ENCODE measurements at regions not wholly inside any gene's neighbourhood (a gene's known extent, or its start where the extent isn't known, plus 50 kb on each side); places are given as distances from the start of the nearest gene placed in this dataset.

DNA sequence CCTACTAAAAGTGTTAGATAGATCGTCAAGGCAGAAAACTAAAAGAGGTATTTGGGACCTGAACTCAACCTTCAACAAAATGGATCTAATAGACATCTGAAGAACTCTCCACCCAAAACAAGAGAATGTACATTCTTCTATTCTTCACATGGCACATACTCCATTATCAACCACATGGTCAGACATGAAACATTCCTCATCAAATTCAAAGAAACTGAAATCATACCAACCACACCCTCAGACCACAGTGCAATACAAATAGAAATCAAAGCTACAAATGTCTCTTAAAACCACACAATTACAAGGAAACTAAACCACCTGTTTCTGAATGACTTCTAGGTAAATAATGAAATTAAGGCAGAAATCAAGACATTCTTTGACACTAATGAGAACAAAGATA, 984.1 kb upstream of the GBE1 start:
- DNase-seq, result no peak
- H3K27me3 ChIP-seq, result no peaks in the 10 kb centered on the region
- no peaks in the 10 kb centered on the region for H3K4me1 ChIP-seq
- no peaks in the 10 kb centered on the region for H3K9me3 ChIP-seq
- no peak overlapping the region for H3K4me3 ChIP-seq
- no peak overlapping the region for H3K27ac ChIP-seq
- no peak for TF ChIP-seq POLR2A (IDR thresholded peaks at IDR 0.05)
- TF ChIP-seq, protein P1, sequence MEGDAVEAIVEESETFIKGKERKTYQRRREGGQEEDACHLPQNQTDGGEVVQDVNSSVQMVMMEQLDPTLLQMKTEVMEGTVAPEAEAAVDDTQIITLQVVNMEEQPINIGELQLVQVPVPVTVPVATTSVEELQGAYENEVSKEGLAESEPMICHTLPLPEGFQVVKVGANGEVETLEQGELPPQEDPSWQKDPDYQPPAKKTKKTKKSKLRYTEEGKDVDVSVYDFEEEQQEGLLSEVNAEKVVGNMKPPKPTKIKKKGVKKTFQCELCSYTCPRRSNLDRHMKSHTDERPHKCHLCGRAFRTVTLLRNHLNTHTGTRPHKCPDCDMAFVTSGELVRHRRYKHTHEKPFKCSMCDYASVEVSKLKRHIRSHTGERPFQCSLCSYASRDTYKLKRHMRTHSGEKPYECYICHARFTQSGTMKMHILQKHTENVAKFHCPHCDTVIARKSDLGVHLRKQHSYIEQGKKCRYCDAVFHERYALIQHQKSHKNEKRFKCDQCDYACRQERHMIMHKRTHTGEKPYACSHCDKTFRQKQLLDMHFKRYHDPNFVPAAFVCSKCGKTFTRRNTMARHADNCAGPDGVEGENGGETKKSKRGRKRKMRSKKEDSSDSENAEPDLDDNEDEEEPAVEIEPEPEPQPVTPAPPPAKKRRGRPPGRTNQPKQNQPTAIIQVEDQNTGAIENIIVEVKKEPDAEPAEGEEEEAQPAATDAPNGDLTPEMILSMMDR (IDR thresholded peaks at IDR 0.05), result no peak
- H3K36me3 ChIP-seq, result no peaks in the 10 kb centered on the region

DNA sequence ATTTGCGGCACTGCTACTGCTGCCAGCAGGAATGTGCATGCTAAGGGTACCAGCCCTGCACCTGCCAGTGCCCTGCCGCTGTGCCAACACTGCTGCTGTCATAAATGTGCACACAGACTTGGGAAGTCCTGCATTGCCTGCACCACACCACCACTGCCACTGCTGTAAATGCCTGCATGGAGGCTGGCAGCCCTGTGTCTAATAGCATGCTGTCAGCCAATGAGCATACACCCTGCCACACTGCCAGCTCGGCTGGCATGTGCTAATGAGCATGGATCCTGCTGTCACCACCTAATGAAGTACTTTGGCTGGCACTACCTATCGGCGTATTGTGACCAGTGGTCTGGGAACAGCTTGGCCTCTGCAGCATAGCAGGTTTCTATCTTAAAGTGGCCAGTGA, 981.8 kb upstream of the GBE1 start:
- no peak overlapping the region for H3K4me3 ChIP-seq
- no peaks in the 10 kb centered on the region for H3K27me3 ChIP-seq
- no peak overlapping the region for H3K27ac ChIP-seq

DNA sequence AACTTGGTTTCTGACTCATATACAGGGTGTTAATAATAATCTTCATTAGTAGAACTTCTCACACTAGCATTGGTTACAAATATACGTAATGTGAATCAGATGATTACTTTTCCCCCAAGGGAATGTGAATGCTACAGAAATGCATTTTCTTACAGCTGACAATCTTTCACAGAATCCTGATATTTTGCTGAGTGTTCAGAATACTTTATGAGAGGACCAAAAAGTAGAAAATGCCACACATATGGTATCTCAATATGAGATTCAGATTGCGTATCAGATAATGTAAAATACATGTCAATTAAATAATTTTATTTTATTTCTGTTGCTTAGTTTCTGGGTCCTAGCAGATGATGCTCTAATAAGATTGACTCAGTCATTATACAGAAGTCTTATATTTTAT, 979.9 kb upstream of the GBE1 start:
- Histone ChIP-seq H3K27ac (no peak overlapping the region), H3K4me3 (no peak overlapping the region), H3K36me3 (no peaks in the 10 kb centered on the region), H3K27me3 (no peaks in the 10 kb centered on the region), H3K9me3 (no peaks in the 10 kb centered on the region), H3K4me1 (no peaks in the 10 kb centered on the region)
- no peak for DNase-seq
- TF ChIP-seq, protein P1 (IDR thresholded peaks at IDR 0.05), result no peak
- TF ChIP-seq POLR2A (IDR thresholded peaks at IDR 0.05), result no peak

More for the DNA sequence above, 981.8 kb upstream of the GBE1 start:
- TF ChIP-seq, protein P1 (IDR thresholded peaks at IDR 0.05), result no peak
- no peak for TF ChIP-seq POLR2A (IDR thresholded peaks at IDR 0.05)
- no peak for DNase-seq
- Histone ChIP-seq H3K4me1 (no peaks in the 10 kb centered on the region), H3K36me3 (no peaks in the 10 kb centered on the region), H3K9me3 (no peaks in the 10 kb centered on the region)

DNA sequence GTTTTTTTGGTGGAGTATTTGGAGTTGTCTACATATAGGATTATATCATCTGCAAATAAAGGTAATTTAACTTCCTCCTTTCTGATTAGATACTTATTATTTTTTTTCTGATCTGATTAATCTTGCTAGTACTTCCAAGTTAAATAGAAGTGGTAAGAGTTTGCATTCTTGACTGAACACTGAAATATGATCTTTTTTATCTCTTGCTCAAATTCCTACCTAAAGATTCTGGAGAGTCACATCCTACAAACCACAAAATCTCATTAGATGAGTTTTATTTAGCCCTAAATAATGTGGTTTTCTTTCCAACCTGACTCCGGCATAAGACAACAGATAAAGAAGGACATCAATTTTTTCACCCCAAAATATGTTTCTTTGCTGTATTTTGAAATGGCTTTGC, 977.9 kb upstream of the GBE1 start:
- TF ChIP-seq, protein P1 (IDR thresholded peaks at IDR 0.05), result no peak
- no peak for TF ChIP-seq POLR2A (IDR thresholded peaks at IDR 0.05)
- Histone ChIP-seq H3K36me3 (no peaks in the 10 kb centered on the region), H3K9me3 (no peaks in the 10 kb centered on the region), H3K4me3 (no peak overlapping the region), H3K4me1 (no peaks in the 10 kb centered on the region), H3K27me3 (no peaks in the 10 kb centered on the region), H3K27ac (no peak overlapping the region)
- DNase-seq, result no peak

DNA sequence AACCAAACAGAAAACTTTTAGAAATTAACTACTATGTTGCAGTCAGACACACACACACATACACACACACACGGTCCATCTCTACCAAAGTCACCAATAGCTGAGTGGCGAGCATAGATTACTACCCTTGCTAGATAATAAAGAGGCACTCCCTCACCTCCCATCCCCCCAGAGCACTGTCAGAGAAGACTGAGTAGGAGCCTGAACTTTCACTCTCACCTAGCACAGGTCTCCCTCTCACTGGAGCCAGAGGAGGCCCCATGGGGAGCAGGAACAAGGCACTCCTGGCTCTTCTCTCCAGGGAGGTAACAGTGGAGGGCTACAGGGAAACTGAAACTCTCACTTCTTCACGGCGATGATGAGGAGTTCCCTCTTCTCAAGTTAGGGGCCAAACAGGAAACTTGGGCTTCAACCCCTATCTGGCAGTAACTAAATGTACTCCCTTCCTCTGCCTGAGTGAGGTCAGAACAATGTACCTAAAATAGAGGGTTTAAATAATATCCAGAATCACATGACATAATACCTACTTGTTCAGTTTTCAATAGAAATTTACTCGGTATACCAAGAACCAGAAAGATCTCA, 975.3 kb upstream of the GBE1 start:
- Histone ChIP-seq H3K4me3 (no peak overlapping the region), H3K27ac (no peak overlapping the region), H3K4me1 (no peaks in the 10 kb centered on the region), H3K27me3 (no peaks in the 10 kb centered on the region), H3K36me3 (no peaks in the 10 kb centered on the region), H3K9me3 (no peaks in the 10 kb centered on the region)
- no peak for DNase-seq
- TF ChIP-seq POLR2A (IDR thresholded peaks at IDR 0.05), result no peak

DNA sequence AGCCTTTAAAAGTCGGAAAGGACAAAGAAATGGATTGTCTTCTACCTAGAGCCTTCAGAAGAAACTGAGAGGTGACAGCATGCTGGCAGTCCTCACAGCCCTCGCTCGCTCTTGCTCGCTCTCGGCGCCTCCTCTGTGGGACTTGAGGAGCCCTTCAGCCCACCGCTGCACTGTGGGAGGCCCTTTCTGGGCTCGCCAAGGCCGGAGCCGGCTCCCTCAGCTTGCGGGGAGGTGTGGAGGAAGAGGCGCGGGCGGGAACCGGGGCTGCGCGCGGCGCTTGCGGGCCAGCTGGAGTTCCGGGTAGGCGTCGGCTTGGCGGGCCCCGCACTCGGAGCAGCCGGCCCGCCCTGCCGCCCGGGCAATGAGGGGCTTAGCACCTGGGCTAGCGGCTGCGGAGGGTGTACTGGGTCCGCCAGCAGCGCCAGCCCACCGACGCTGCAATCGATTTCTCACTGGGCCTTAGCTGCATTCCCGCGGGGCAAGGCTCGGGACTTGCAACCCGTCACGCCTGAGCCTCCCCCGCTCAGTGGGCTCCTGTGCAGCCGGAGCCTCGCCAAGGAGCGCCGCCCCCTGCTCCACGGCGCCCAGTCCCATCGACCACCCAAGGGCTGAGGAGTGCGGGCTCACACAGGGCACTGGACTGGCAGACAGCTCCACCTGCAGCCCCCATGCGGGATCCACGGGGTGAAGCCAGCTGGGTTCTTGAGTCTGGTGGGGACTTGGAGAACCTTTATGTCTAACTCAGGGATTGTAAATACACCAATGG, 953.8 kb upstream of the GBE1 start:
- no peak for DNase-seq
- Histone ChIP-seq H3K27ac (no peak overlapping the region), H3K27me3 (no peaks in the 10 kb centered on the region), H3K36me3 (no peaks in the 10 kb centered on the region), H3K9me3 (no peaks in the 10 kb centered on the region), H3K4me1 (no peaks in the 10 kb centered on the region), H3K4me3 (no peak overlapping the region)
- TF ChIP-seq, protein P1 (IDR thresholded peaks at IDR 0.05), result no peak
- no peak for TF ChIP-seq POLR2A (IDR thresholded peaks at IDR 0.05)

Measured in Peyer's patch (tissue), 4 donors.